GM12875 (cell line): ENCODE measurements at regions not wholly inside any gene's neighbourhood (a gene's known extent, or its start where the extent isn't known, plus 50 kb on each side); places are given as distances from the start of the nearest gene placed in this dataset.

Source experiments
- H3K4me3 ChIP-seq: one replicate; pipeline ENCODE4 v1.5.1; 2011; ENCODE audit warnings: low read depth, low read length, control low read depth
- CTCF ChIP-seq: IDR thresholded peaks from 2 replicates; pipeline ENCODE4 v1.5.1; 2011; ENCODE audit warnings: low read depth, mild to moderate bottlenecking, control low read depth, inconsistent platforms, low read length, moderate library complexity, borderline replicate concordance; ENCODE audit not compliant: insufficient read depth

GRCh38 chr5:102638912-102639652 lies 116.0 kb upstream of the PAM start:
- H3K4me3 ChIP-seq = no peak overlapping the region
- no peak for TF ChIP-seq CTCF

- no peak overlapping the region for H3K4me3 ChIP-seq
- no peak for TF ChIP-seq CTCF
Observed at GRCh38 chr5:102649731-102650130, 105.4 kb upstream of the PAM start.

- H3K4me3 ChIP-seq = no peak overlapping the region
- no peak for TF ChIP-seq CTCF
Observed at GRCh38 chr5:102651466-102651865, 103.6 kb upstream of the PAM start.

GRCh38 chr5:102654559-102655349 lies 100.4 kb upstream of the PAM start:
- TF ChIP-seq CTCF = no peak
- no peak overlapping the region for H3K4me3 ChIP-seq

- TF ChIP-seq CTCF = no peak
- no peak overlapping the region for H3K4me3 ChIP-seq
Observed at GRCh38 chr5:102659151-102659550, 96.0 kb upstream of the PAM start.

GRCh38 chr5:102660111-102660510 lies 95.0 kb upstream of the PAM start:
- no peak overlapping the region for H3K4me3 ChIP-seq
- TF ChIP-seq CTCF = no peak
